Natural killer cell (primary cell): ENCODE measurements at regions not wholly inside any gene's neighbourhood (a gene's known extent, or its start where the extent isn't known, plus 50 kb on each side); places are given as distances from the start of the nearest gene placed in this dataset.

Experiments used
- ATAC-seq, 3 donors: fragments of 150-1000 bp in 2 of 3; fragments of 200-7000 bp in 1 of 3; cut with Tn5 transposase; 1 replicate in 1 of 3; 2 replicates in 2 of 3; pipeline ENCODE4 v1.10.0; 2021; ENCODE audit warnings: mild to moderate bottlenecking in 2 of 3, moderate library complexity in 2 of 3
- DNase-seq, 2 donors: peaks; one replicate each; pipeline versions ENCODE4 v3.0.0 to v3.0.0-alpha.2; 2013 to 2021; ENCODE audit warnings: mixed read lengths in 1 of 2
- H3K27ac ChIP-seq: one replicate; pipeline ENCODE4 v1.5.1; 2013; ENCODE audit warnings: mild to moderate bottlenecking, low read length
- H3K27me3 ChIP-seq: one replicate; pipeline ENCODE4 v1.6.1; 2013; ENCODE audit warnings: low read length; ENCODE audit not compliant: control insufficient read depth, insufficient read depth
- H3K36me3 ChIP-seq: one replicate; pipeline ENCODE4 v1.6.1; 2013; ENCODE audit warnings: low read length; ENCODE audit not compliant: control insufficient read depth, insufficient read depth
- H3K4me1 ChIP-seq: one replicate; pipeline ENCODE4 v1.6.1; 2013; ENCODE audit warnings: low read length; ENCODE audit not compliant: control insufficient read depth, insufficient read depth
- H3K4me3 ChIP-seq: one replicate; pipeline ENCODE4 v1.5.1; 2013; ENCODE audit warnings: low read length
- H3K9me3 ChIP-seq: one replicate; pipeline ENCODE4 v1.6.1; 2013; ENCODE audit warnings: low read length; ENCODE audit not compliant: control insufficient read depth, insufficient read depth
- H3K27ac Mint-ChIP-seq, 2 donors: one replicate each; pipeline ENCODE4 v1.8.0; 2022; ENCODE audit warnings: mild to moderate bottlenecking in 2 of 2, mixed read lengths in 2 of 2, moderate library complexity in 1 of 2
- H3K27me3 Mint-ChIP-seq, 2 donors: one replicate each; pipeline ENCODE4 v1.8.0; 2022; ENCODE audit warnings: low read depth in 2 of 2, mixed read lengths in 2 of 2
- H3K36me3 Mint-ChIP-seq: one replicate; pipeline ENCODE4 v1.8.0; 2022; ENCODE audit warnings: mixed read lengths
- H3K4me1 Mint-ChIP-seq, 2 donors: one replicate each; pipeline ENCODE4 v1.8.0; 2022; ENCODE audit warnings: mixed read lengths in 2 of 2
- H3K4me3 Mint-ChIP-seq: one replicate; pipeline ENCODE4 v1.8.0; 2022; ENCODE audit warnings: mild to moderate bottlenecking, moderate library complexity, mixed read lengths
- H3K9me3 Mint-ChIP-seq, 2 donors: one replicate each; pipeline ENCODE4 v1.8.0; 2022; ENCODE audit warnings: mixed read lengths in 2 of 2
- WGBS: methylation state at CpG from one replicate; pipeline ENCODE4 v1.1.7; 2013; ENCODE audit warnings: missing lambda C conversion rate; ENCODE audit not compliant: insufficient coverage; 5-methylcytosine and 5-hydroxymethylcytosine counted together
- intact Hi-C: fragments of 100-400 bp; cut with micrococcal nuclease; formaldehyde crosslinking; loops from one replicate; pipeline ENCODE4 v1.14.2; 2022
- TF ChIP-seq, protein P1 (sequence below): fragments of 200-600 bp; IDR thresholded peaks from one replicate; pipeline ENCODE4 v1.8.0; 2022; ENCODE audit warnings: antibody characterized with exemption

DNA sequence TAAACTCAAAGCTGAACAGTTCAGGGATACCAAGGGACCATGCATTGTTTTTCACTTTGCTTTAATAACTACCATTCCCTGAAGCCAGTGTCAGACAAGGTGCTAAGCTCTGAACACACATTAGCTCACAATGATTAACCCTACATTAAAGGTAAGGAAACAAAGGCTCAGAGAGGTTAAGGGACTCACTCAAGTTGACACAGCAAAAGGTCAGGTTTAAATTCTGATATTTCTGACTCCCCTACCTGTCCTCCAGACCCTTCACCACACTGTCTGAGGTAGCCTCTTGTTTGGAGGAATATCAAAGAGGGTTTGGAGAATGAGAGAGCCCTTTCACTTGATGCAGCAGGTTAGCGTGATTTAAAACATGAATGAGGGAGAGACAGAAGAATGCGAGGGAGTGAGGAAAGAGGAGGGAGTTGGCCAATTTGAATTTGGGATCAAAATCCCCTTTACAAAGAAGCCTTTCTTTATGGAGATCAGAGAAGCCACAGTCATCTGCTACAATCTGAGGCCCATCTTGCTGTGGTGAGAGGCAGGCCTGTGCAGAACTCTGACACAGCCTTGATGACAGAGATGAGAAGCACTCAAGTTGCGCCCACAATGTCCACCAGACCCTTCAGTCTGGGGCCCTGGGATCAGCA, 103.5 kb downstream of the FHDC1 start:
- Mint-ChIP-seq H3K27ac (no peak overlapping the region), H3K4me1 (no peaks in the 10 kb centered on the region), H3K4me3 (no peak overlapping the region), H3K36me3 (no peaks in the 10 kb centered on the region), H3K9me3 (no peaks in the 10 kb centered on the region), H3K27me3 (peaks cover 4 to 17% of the 10 kb centered on the region in 2 donors)
- H3K27me3 ChIP-seq: no peaks in the 10 kb centered on the region
- H3K36me3 ChIP-seq: no peaks in the 10 kb centered on the region
- TF ChIP-seq, protein P1, sequence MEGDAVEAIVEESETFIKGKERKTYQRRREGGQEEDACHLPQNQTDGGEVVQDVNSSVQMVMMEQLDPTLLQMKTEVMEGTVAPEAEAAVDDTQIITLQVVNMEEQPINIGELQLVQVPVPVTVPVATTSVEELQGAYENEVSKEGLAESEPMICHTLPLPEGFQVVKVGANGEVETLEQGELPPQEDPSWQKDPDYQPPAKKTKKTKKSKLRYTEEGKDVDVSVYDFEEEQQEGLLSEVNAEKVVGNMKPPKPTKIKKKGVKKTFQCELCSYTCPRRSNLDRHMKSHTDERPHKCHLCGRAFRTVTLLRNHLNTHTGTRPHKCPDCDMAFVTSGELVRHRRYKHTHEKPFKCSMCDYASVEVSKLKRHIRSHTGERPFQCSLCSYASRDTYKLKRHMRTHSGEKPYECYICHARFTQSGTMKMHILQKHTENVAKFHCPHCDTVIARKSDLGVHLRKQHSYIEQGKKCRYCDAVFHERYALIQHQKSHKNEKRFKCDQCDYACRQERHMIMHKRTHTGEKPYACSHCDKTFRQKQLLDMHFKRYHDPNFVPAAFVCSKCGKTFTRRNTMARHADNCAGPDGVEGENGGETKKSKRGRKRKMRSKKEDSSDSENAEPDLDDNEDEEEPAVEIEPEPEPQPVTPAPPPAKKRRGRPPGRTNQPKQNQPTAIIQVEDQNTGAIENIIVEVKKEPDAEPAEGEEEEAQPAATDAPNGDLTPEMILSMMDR: no peak
- H3K4me1 ChIP-seq: no peaks in the 10 kb centered on the region
- H3K27ac ChIP-seq: no peak overlapping the region
- 90% methylated on average over 2 of the region's 3 CpGs for WGBS
- no peak for DNase-seq
- no peak for ATAC-seq
- H3K4me3 ChIP-seq: no peak overlapping the region
- no peaks in the 10 kb centered on the region for H3K9me3 ChIP-seq
- intact Hi-C loops: no loop called here

DNA sequence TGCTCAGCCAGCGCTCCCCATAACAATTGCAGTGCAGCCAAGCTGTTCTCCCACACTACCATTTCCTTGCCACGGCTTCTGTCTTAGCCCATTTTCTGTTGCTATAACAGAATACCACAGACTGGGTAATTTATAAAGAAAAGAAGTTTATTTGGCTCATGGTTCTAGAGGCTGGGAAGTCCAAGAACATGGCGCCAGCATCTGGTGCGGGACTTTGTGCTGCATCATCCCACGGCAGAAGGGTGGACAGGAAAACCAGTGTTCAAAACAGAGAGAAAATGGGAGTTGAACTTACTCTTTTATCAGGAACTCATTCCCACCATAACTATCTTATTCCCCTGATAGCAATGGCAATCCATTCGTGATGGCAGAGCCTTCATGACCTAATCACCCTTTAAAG, 104.6 kb downstream of the FHDC1 start:
- Histone ChIP-seq H3K4me3 (no peak overlapping the region), H3K36me3 (no peaks in the 10 kb centered on the region), H3K27ac (no peak overlapping the region), H3K4me1 (no peaks in the 10 kb centered on the region), H3K9me3 (no peaks in the 10 kb centered on the region), H3K27me3 (no peaks in the 10 kb centered on the region)
- Mint-ChIP-seq H3K4me3 (no peak overlapping the region), H3K4me1 (no peaks in the 10 kb centered on the region), H3K36me3 (no peaks in the 10 kb centered on the region), H3K27me3 (peaks cover 5 to 17% of the 10 kb centered on the region in 2 donors), H3K9me3 (no peaks in the 10 kb centered on the region), H3K27ac (no peak overlapping the region)
- ATAC-seq (no peak), DNase-seq (no peak)
- TF ChIP-seq, protein P1: no peak
- intact Hi-C loops: no loop called here
- 92% methylated on average over 5 of the region's 6 CpGs for WGBS

DNA sequence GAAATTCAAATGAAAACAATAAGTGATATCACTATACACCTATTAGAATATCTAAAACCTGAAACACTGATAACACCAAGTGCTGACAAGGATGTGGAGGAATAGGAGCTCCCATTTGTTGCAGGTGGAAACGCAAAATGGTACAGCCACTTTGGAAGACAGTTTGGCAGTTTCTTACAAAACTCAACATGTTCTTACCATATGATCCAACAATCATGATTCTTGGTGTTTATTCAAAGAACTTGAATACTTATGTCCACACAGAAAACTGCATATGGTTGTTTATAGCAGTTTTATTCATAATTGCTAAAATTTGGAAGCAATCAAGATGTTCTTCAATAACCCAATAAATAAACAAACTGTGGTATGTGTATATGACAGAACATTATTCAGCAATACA, 107.9 kb downstream of the FHDC1 start:
- Histone ChIP-seq H3K4me1 (no peaks in the 10 kb centered on the region), H3K9me3 (no peaks in the 10 kb centered on the region), H3K4me3 (no peak overlapping the region), H3K27me3 (no peaks in the 10 kb centered on the region), H3K36me3 (no peaks in the 10 kb centered on the region), H3K27ac (no peak overlapping the region)
- DNase-seq (no peak), ATAC-seq (no peak)
- WGBS: 100% methylated on average over 1 of the region's 1 CpG
- Mint-ChIP-seq H3K27ac (no peak overlapping the region), H3K4me3 (no peak overlapping the region), H3K4me1 (no peaks in the 10 kb centered on the region), H3K9me3 (no peaks in the 10 kb centered on the region), H3K36me3 (no peaks in the 10 kb centered on the region), H3K27me3 (peaks cover 5 to 6% of the 10 kb centered on the region in 2 donors)
- intact Hi-C loops: no loop called here
- TF ChIP-seq, protein P1: no peak
